NCI-H1048 (cell line): ENCODE measurements at regions not wholly inside any gene's neighbourhood (a gene's known extent, or its start where the extent isn't known, plus 50 kb on each side); places are given as distances from the start of the nearest gene placed in this dataset.
"Not testable (repeated sequence)": the region's sequence is repeated elsewhere in the genome, so short reads cannot be mapped to it uniquely, and the experiment has no call there.

Source experiments
- DNase-seq: peaks from one replicate; lab custom pipeline; 2025; lab: John Stamatoyannopoulos, UW

- DNase-seq = no peak
These were observed 1010.7 kb upstream of the ZEB2 start for GRCh38 chr2:145530653-145531052.

DNA sequence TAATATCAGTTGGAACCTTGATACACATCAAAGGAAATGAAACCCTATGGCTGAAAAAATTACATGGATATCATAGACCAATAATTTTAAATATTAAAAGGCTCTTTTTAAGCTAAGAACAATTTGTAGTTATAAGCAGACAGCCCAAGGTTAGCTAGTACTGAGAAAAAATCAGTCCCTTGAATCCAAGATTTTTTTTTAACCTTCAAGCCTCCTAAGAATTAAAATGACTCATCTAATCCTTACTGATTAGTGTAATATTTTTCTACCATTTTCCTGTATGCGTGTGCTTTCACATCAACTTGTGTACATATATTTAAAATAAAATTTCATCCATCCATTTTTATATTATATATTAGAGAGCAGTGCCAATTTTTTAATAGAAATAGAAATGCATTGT lies 1004.9 kb upstream of the ZEB2 start:
- DNase-seq = no peak

DNA sequence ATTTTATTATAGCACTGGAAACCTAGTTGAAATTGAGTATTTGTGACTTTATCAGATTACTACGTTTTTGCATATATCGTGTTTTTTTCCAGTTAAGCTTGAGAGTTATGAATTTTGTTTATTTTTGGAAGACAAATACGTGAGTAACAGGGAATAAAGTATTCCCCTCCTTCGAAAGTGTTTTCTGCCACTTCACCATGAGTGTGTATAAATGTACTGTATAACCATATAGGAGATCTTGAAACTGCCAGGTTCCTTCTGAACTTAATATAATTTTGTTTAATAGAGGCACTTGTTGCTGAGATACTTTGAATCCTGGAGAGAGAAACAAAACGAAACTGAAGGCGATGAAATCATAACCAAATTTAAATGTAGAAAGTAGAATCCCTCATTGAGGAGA lies 1004.4 kb upstream of the ZEB2 start:
- DNase-seq = no peak

GRCh38 chr2:145519254-145519653 lies 999.3 kb upstream of the ZEB2 start:
- DNase-seq = not testable (repeated sequence)

DNA sequence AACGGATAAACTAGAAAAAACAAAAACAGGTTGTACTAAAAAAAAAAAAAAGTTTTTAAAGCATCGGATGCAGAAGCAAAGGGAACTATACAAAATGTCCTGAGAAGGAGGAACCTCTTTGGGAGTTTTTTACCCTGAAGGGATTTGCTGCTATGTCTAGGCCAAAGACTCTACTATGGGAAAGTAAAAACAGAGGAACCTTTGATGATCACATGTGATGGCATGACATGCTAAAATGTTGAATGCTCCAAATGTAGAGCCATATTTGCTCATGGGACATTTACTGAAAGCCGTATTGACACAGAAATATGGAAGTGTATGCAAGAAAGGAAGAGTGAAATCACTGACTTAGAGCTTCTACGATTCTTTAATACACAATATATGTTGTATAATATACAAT lies 992.0 kb upstream of the ZEB2 start:
- DNase-seq = no peak

GRCh38 chr2:145503511-145503910 lies 983.6 kb upstream of the ZEB2 start:
- no peak for DNase-seq

DNA sequence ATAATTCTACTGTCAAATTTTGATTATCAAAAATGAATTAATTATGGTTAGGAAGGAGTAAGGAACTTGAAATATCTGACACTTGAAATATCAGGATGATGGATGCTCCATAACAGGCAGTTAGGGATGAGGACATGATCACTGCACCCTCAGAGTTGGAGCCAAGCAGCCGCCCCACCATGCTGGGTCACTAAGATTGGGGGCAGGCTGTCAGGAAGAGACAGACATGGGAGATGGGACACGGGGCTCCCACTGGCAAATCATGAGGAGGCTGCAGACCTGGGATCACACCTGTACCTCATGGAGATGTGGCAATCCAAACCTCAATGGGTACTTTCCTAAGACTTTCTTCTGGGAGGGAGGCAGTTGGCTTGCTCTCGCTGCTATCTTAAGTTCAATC lies 982.0 kb upstream of the ZEB2 start:
- no peak for DNase-seq

DNA sequence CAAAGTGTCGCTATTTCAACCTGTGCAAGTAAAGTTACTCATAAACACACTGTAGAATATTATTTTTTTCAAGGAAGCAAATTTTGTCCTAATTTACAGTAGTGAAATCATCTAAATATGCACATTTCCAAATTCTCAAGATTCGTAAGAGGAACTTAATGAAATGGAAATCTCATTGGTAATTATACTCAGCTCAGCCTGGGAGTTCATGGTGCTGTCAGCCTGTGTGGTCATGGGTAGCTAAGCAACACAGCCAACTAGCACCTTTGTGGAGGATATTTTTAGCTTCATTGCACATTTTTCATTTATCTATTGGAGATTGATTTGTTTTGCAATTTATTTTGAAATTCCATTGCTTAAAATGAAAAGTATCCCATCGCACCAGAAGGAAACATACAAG lies 975.7 kb upstream of the ZEB2 start:
- no peak for DNase-seq

- no peak for DNase-seq
These were observed 974.5 kb upstream of the ZEB2 start for GRCh38 chr2:145494441-145494840.

DNA sequence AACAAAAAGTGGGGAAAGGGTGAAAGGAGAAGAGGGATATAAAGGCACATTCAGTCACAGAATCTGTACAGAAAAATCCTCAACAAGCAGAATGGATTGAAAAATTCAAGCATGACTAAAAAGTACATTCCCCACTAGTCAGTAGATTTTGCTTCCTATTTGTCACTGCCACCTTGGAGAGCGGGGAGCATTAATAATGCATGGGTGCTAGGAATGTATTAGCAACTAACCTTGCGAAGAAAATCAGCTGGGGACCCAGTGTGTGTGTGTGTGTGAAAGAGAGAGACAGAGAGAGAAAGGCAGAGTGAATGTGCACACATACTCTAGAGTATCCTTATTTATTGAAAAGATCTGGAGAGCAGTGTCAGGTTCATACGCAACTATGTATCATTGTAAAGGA lies 968.7 kb upstream of the ZEB2 start:
- no peak for DNase-seq

- no peak for DNase-seq
These were observed 964.7 kb upstream of the ZEB2 start for GRCh38 chr2:145484448-145485097.

GRCh38 chr2:145483854-145484253 lies 963.9 kb upstream of the ZEB2 start:
- no peak for DNase-seq

- DNase-seq = no peak
These were observed 961.5 kb upstream of the ZEB2 start for GRCh38 chr2:145481334-145481922.

DNA sequence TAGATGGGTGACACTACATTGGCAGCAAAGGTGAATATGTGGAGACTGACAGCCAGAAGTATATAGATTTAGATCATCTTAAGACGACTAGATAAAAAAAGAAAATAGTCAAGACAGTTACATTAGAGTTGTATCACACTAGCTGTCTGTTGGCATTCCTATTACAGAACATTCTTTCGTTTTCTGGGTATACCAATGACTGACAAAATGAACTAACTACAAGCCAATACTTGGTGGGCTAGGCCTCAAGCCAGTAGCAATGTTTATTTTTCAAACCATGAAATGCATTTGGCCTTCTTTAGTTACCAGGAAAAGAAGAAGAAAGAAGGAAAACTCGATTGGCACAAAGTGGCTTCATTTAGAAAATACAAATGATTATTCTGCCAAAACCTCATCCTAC lies 944.9 kb upstream of the ZEB2 start:
- no peak for DNase-seq

DNA sequence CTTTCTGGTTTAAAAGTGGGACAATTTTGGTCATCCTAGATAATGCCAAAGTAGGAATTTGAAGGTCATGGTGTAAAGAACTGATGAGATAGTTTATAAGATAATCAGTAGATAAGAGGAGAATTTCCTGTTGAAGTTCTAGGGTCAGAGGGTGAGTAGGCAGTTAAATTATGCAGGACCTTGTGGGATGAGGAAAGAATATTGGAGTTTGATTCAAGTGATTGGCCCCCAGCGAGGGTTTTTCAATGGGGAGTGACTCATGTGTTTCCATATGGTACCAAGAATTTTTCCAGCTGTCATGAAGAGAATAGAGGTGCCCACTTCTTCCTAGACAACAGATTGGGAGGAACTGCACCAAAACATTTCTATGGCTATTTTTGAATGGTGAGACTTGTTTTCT lies 940.2 kb upstream of the ZEB2 start:
- DNase-seq = no peak

DNA sequence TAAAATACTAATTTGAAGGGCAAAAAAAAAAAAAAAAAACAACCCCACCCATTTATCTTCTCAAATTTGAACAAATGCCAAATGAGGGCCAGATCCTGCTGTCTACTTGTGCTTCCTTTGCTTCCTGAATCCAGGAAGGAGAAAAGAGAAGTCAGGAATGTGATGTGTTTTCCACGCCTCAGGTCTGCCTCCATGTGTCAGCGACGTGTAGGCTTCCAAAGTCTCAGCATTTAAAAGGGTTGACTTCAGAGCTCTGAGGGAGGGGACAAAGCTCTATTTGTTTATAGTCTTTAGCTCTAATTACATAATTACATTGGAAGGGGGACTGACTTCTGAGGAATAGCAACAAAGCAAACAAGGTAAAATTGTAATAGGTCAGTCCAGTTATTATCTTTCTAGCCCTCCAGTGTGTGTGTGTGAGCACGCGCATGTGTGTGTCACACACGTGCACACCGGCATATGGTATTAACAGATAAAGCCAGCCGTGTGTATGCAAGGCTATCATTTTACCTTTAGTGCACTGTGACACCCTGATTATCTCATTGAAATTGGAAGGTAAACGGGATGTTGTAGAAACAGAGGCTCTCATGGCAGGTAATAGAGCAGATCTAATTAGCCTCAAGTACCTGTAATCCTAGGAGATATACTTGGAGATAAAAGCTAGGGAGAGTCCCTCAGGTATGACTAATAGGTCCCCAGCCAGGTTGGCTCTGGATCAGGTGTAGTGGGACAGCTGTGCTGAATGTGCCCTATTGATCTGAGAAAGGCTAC lies 911.4 kb upstream of the ZEB2 start:
- peak; percentile 83 for DNase-seq

DNA sequence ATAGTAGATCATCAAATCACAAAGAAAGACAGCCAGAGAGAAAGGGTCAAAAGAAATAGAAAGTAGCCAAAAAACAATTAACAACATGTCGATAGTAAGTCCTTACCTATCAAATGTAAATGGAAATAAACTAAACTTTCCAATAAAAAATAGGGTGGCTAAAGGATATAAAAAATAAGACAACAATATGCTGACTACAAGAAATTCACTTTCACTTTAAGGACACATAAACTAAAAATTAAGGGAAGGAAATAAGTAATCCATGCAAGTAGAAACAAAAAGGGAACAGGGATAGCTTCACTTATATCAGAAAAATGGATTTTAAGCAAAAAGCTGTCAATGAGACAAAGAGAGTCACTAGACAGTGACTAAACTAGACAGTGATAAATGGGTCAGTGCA lies 903.9 kb upstream of the ZEB2 start:
- DNase-seq = no peak

DNA sequence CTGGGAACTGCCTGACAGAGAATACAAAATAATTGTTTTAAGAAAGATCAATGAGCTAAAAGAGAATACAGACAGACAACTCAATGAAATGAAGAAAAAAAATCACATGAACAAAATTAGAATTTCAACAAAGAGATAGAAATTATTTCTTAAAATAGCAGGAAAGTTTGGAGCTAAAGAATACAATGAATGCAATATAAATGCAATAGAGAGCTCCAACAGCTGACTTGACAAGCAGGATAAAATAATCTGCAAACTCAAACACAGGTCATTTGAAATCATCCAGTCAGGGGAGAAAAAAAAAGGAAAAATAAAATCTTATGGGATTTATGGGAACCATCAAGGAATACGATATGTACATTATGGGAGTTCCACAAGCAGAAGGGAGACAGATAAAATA lies 902.7 kb upstream of the ZEB2 start:
- no peak for DNase-seq

- DNase-seq = no peak
These were observed 901.9 kb upstream of the ZEB2 start for GRCh38 chr2:145421841-145422240.

DNA sequence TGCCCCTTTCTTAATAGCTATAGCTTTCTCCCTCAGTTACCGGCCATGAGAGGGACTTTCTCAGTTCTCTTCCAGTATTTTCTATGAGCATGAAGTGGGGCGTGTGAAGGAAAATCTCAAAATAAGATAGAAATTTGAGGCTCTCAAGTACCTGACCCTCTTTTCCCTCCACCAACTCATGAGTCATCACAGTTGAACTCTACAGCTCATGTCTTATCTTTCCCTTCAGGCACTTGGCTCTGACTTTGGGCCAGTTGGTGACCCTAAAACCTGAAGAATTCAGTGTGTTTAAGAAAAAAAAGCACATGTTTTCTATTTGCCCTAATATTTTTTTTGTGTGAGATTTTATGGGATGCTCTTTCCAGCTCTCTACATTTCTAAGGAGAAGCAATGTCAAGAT lies 896.7 kb upstream of the ZEB2 start:
- no peak for DNase-seq

GRCh38 chr2:145415151-145415550 lies 895.2 kb upstream of the ZEB2 start:
- no peak for DNase-seq

DNA sequence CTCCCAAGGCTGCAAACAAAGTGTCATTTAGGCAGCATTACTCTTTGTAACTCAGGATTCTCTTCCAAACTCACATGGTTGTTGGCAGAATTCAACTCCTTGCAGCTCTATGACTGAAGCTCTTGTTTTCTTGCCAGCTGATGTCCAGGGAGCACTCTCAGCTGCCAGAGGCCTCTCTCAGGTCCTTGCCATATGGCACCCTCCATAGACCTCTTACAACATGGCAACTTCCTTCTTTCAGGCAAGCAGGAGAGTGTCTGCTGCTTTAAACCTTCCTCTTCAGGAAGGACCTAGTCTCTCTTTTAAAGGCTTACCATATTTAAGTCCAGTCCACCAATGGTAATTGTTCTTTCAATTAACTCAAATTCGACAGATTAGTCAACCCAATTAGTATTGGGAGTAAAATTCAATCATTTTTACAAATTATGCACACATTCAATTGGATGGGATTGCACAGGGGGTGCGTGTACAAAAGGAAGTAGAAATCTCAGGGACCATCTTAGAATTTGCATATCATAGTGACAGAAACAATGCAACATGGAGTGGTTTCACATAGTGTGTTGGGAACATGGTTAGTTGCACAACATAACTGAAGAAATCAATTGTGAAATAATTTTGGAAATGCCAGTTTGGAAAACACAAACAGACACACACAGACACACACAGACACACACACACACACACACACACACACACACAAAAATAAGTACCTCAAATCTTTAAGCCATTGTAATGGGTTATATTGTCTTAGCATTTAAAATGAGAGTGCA lies 893.5 kb upstream of the ZEB2 start:
- no peak for DNase-seq

DNA sequence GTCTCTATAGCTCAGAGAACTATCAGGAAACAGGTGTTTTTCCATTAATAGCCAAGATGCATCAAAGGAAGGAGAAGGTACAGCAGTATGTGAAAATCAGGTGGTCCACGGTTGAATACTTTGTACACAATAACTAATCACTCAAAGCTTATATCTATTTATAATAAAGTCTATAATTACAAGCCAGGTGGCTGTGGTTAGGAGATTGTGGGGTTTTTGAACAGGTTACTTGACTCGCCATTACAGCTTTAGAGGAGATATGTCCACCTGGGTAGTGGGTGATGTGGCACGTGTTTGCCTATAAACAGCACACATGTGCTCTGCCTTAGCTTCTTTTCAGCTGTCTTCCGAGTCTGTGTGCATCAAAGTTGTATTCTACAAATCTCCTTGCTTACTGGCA lies 892.2 kb upstream of the ZEB2 start:
- no peak for DNase-seq
